Tibial nerve (tissue), 4 donors: ENCODE measurements at regions not wholly inside any gene's neighbourhood (a gene's known extent, or its start where the extent isn't known, plus 50 kb on each side); places are given as distances from the start of the nearest gene placed in this dataset.

ENCODE experiments used
- DNase-seq, 2 donors: peaks; one replicate each; pipeline ENCODE4 v3.0.0-alpha.2; 2019; ENCODE audit warnings: low spot score in 2 of 2
- H3K27ac ChIP-seq, 4 donors: fragments of 200-600 bp; sonication (generic) in 3 of 4; one replicate each; pipeline ENCODE4 v1.5.1; 2017 to 2019; ENCODE audit warnings: mild to moderate bottlenecking in 1 of 4
- H3K27me3 ChIP-seq, 2 donors: fragments of 200-600 bp; sonication (generic) in 1 of 2; one replicate each; pipeline versions ENCODE4 v1.5.1 to v1.6.0; 2017 to 2019
- H3K36me3 ChIP-seq, 3 donors: fragments of 200-600 bp; sonication (generic); one replicate each; pipeline ENCODE4 v1.5.1; 2018 to 2019
- H3K4me1 ChIP-seq, 4 donors: fragments of 200-600 bp; sonication (generic) in 3 of 4; one replicate each; pipeline ENCODE4 v1.5.1; 2017 to 2019
- H3K4me3 ChIP-seq, 4 donors: fragments of 200-600 bp; sonication (generic) in 3 of 4; one replicate each; pipeline ENCODE4 v1.5.1; 2017 to 2019; ENCODE audit warnings: mild to moderate bottlenecking in 1 of 4, moderate library complexity in 1 of 4
- H3K9me3 ChIP-seq, 4 donors: fragments of 200-600 bp; sonication (generic) in 3 of 4; one replicate each; pipeline ENCODE4 v1.5.1; 2017 to 2019
- CTCF ChIP-seq, 5 experiments: fragments of 200-600 bp in 3 of 5; fragments of 450-650 bp in 2 of 5; sonication (generic) in 3 of 5; IDR thresholded peaks; one replicate each; pipeline ENCODE4 v1.5.1; 2016 to 2019; ENCODE audit warnings: antibody characterized with exemption in 5 of 5, mild to moderate bottlenecking in 3 of 5, moderate library complexity in 2 of 5
- EP300 ChIP-seq, 2 donors: sonication (generic); formaldehyde crosslinking; IDR thresholded peaks; one replicate each; pipeline ENCODE4 v1.6.1; 2017; ENCODE audit warnings: antibody characterized with exemption in 2 of 2, mild to moderate bottlenecking in 1 of 2
- POLR2A ChIP-seq, 2 donors: fragments of 450-650 bp; IDR thresholded peaks; one replicate each; pipeline ENCODE4 v1.6.1; 2017; ENCODE audit warnings: antibody characterized with exemption in 2 of 2, mild to moderate bottlenecking in 2 of 2, moderate library complexity in 2 of 2
- WGBS, 2 donors: methylation state at CpG; one replicate each; pipeline ENCODE4 v1.1.5; 2018; 5-methylcytosine and 5-hydroxymethylcytosine counted together

- no peaks in the 10 kb centered on the region for H3K9me3 ChIP-seq
- H3K27ac ChIP-seq, result no peak overlapping the region
- TF ChIP-seq EP300 (IDR thresholded peaks at IDR 0.05) (no peak), CTCF (IDR thresholded peaks at IDR 0.05) (no peak), POLR2A (IDR thresholded peaks at IDR 0.05) (no peak)
- no peak overlapping the region for H3K4me3 ChIP-seq
- H3K4me1 ChIP-seq, result no peaks in the 10 kb centered on the region
- H3K36me3 ChIP-seq, result no peaks in the 10 kb centered on the region
- DNase-seq, result no peak
- H3K27me3 ChIP-seq, result no peaks in the 10 kb centered on the region
Observed at GRCh38 chr14:71852181-71852580, 80.0 kb upstream of the RGS6 start.

GRCh38 chr14:71855399-71856036 is 76.7 kb upstream of the RGS6 start:
- Histone ChIP-seq H3K27ac (no peak overlapping the region), H3K9me3 (no peaks in the 10 kb centered on the region), H3K36me3 (no peaks in the 10 kb centered on the region), H3K4me3 (no peak overlapping the region), H3K27me3 (no peaks in the 10 kb centered on the region), H3K4me1 (no peaks in the 10 kb centered on the region)
- WGBS, 2 donors, result 88 to 93% methylated on average over 1 of the region's 1 CpG
- peak; percentile 62 to 85 for DNase-seq
- TF ChIP-seq EP300 (IDR thresholded peaks at IDR 0.05) (no peak), CTCF (IDR thresholded peaks at IDR 0.05) (peak; percentile 37 to 47 (median 37)), POLR2A (IDR thresholded peaks at IDR 0.05) (no peak)

- Histone ChIP-seq H3K27me3 (no peaks in the 10 kb centered on the region), H3K4me3 (no peak overlapping the region), H3K4me1 (no peaks in the 10 kb centered on the region), H3K36me3 (no peaks in the 10 kb centered on the region), H3K27ac (no peak overlapping the region), H3K9me3 (no peaks in the 10 kb centered on the region)
- WGBS, 2 donors, result 73 to 79% methylated on average over 9 of the region's 9 CpGs
- DNase-seq, result no peak
- no peak for TF ChIP-seq POLR2A (IDR thresholded peaks at IDR 0.05)
- TF ChIP-seq EP300 (IDR thresholded peaks at IDR 0.05), result no peak
- no peak for TF ChIP-seq CTCF (IDR thresholded peaks at IDR 0.05)
Observed at GRCh38 chr14:71856199-71856919, 75.9 kb upstream of the RGS6 start.

GRCh38 chr14:71863049-71863448 is 69.2 kb upstream of the RGS6 start:
- no peak overlapping the region for H3K4me3 ChIP-seq
- WGBS, 2 donors, result 64 to 76% methylated on average over 3 of the region's 3 CpGs
- H3K4me1 ChIP-seq, result no peaks in the 10 kb centered on the region
- H3K36me3 ChIP-seq, result no peaks in the 10 kb centered on the region
- H3K27me3 ChIP-seq, result no peaks in the 10 kb centered on the region
- no peak for DNase-seq
- no peak for TF ChIP-seq POLR2A (IDR thresholded peaks at IDR 0.05)
- TF ChIP-seq CTCF (IDR thresholded peaks at IDR 0.05), result no peak
- TF ChIP-seq EP300 (IDR thresholded peaks at IDR 0.05), result no peak
- H3K27ac ChIP-seq, result no peak overlapping the region
- H3K9me3 ChIP-seq, result no peaks in the 10 kb centered on the region

- TF ChIP-seq EP300 (IDR thresholded peaks at IDR 0.05) (no peak), CTCF (IDR thresholded peaks at IDR 0.05) (no peak), POLR2A (IDR thresholded peaks at IDR 0.05) (no peak)
- no peak overlapping the region for H3K27ac ChIP-seq
Observed at GRCh38 chr14:71863766-71864165, 68.5 kb upstream of the RGS6 start.

More at GRCh38 chr14:71863766-71864165, 68.5 kb upstream of the RGS6 start:
- Histone ChIP-seq H3K4me3 (no peak overlapping the region), H3K4me1 (no peaks in the 10 kb centered on the region), H3K36me3 (no peaks in the 10 kb centered on the region), H3K9me3 (no peaks in the 10 kb centered on the region), H3K27me3 (no peaks in the 10 kb centered on the region)
- no peak for DNase-seq
- WGBS, 2 donors, result 65 to 69% methylated on average over 3 of the region's 3 CpGs
